ENCODE measurements at regions not wholly inside any gene's neighbourhood (a gene's known extent, or its start where the extent isn't known, plus 50 kb on each side); places are given as distances from the start of the nearest gene placed in this dataset.

GRCh38 chr5:111847052-111847925, 90.3 kb upstream of the NREP start:
- Histone ChIP-seq H3K36me3 (ENCODE audit: control insufficient read depth in 2 of 2, extremely low read depth in 1 of 2, insufficient read depth in 2 of 2, low read length in 2 of 2) (no peaks in the 10 kb centered on the region), H3K9ac (replicated peaks; ENCODE audit: extremely low read depth, insufficient read depth, low read length) (no peak overlapping the region), H3K79me2 (ENCODE audit: control insufficient read depth, insufficient read depth, low read length) (no peaks in the 10 kb centered on the region), H3K4me1 (ENCODE audit: control insufficient read depth, extremely low read depth, insufficient read depth, low read length) (no peaks in the 10 kb centered on the region), H3K9me1 (replicated peaks; ENCODE audit: control insufficient read depth, extremely low read depth, insufficient read depth, low read length) (no peaks in the 10 kb centered on the region), H3K4me3 (replicated peaks in 1 of 3; ENCODE audit: insufficient read depth in 1 of 3, low read depth in 1 of 3, low read length in 3 of 3) (no peak overlapping the region), H4K20me1 (replicated peaks; ENCODE audit: control insufficient read depth, extremely low read depth, insufficient read depth, low read length) (no peaks in the 10 kb centered on the region), H3K4me2 (ENCODE audit: insufficient read depth, low read length) (no peak overlapping the region), H3K27ac (ENCODE audit: insufficient read depth, low read depth, low read length) (no peak overlapping the region), H3K9me3 (replicated peaks; ENCODE audit: control insufficient read depth, insufficient read depth, low read length) (no peaks in the 10 kb centered on the region), H3K27me3 (ENCODE audit: control insufficient read depth in 2 of 2, insufficient read depth in 2 of 2, low read length in 2 of 2) (no peaks in the 10 kb centered on the region), H2AFZ (ENCODE audit: low read depth, low read length) (no peak overlapping the region)
- dilution Hi-C loops (cut with MboI; ENCODE audit: extremely low pct_ligation_motif_present, low sequenced_read_pairs) = no loop called here
- intact Hi-C loops (cut with micrococcal nuclease) = loop anchor here (10.0 kb wide), 1 partner anchor 712 kb away; no protein-coding TSS in a partner anchor
- CTCF ChIA-PET = interaction anchor here (1.0 to 1.5 kb wide), 3 partner anchors 16 to 316 kb away, joined by 3 to 4 read pairs (median 3); no protein-coding TSS in a partner anchor
- DNase-seq (ENCODE audit: low read depth, low spot score) (no peak), FAIRE-seq (no peak)
- no peak for TF ChIP-seq FOS (IDR thresholded peaks at IDR 0.05; ENCODE audit: borderline replicate concordance, insufficient read depth, low read length)
- TF ChIP-seq JUN (IDR thresholded peaks at IDR 0.05; ENCODE audit: borderline replicate concordance, insufficient read depth, insufficient read length, low read depth) = no peak
- TF ChIP-seq, protein P1, sequence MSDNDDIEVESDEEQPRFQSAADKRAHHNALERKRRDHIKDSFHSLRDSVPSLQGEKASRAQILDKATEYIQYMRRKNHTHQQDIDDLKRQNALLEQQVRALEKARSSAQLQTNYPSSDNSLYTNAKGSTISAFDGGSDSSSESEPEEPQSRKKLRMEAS (IDR thresholded peaks at IDR 0.05; ENCODE audit: insufficient read depth, insufficient read length) = no peak
- TF ChIP-seq GATA2 (IDR thresholded peaks at IDR 0.05; ENCODE audit: insufficient read depth, insufficient read length, low read depth, low read length) = no peak
- TF ChIP-seq EZH2 (IDR thresholded peaks at IDR 0.05; ENCODE audit: borderline replicate concordance, low read depth, low read length, severe bottlenecking) = no peak
- no TSS peak for BruUV-seq (replicated peaks)
- POLR2A ChIA-PET = no interaction called here
